ENCODE measurements at regions not wholly inside any gene's neighbourhood (a gene's known extent, or its start where the extent isn't known, plus 50 kb on each side); places are given as distances from the start of the nearest gene placed in this dataset.
A peak's percentile ranks its signal among the peaks of the same experiment; 100 is the strongest.

DNA sequence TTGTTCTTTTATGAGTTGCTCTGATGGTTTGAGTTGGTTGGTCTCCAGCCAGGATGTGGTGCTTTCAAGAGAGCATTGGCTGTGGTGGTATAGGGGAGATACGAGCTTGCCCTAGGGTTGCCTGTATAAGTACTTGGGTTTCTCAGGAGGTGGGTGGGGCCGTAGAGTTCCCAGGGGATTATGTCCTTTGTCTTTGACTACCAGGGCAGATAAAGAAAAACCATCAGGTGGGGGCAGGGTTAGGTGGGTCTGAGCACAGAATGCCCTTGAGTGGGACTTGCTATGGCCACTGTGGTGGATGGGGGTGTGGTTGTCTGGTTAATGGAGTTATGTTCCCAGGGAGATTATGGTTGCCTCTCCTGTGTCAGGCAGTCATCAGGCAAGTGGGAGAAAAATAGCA is 247.9 kb upstream of the HAND2 start:
- Mint-ChIP-seq H3K27me3 (ENCODE audit: low read depth in 2 of 2) (no peaks in the 10 kb centered on the region), H3K4me3 (no peak overlapping the region), H3K27ac (no peak overlapping the region), H3K36me3 (peaks cover 8% of the 10 kb centered on the region), H3K9me3 (peaks cover 15 to 24% of the 10 kb centered on the region in 2 donors), H3K4me1 (no peaks in the 10 kb centered on the region)
- DNase-seq (no peak), ATAC-seq (peak in 1 of 3 donors; percentile 21)
- no peaks in the 10 kb centered on the region for H3K36me3 ChIP-seq (ENCODE audit: control insufficient read depth, insufficient read depth, low read length)
- intact Hi-C loops (cut with micrococcal nuclease): no loop called here
- no peaks in the 10 kb centered on the region for H3K27me3 ChIP-seq (ENCODE audit: control insufficient read depth, insufficient read depth, low read length)
- WGBS (ENCODE audit: insufficient coverage): 92% methylated on average over 2 of the region's 2 CpGs
- peaks cover 9% of the 10 kb centered on the region for H3K9me3 ChIP-seq (ENCODE audit: control insufficient read depth, insufficient read depth, low read length)
- no peak overlapping the region for H3K27ac ChIP-seq (ENCODE audit: low read length)
- H3K4me3 ChIP-seq (ENCODE audit: low read length): no peak overlapping the region
- TF ChIP-seq, protein P1, sequence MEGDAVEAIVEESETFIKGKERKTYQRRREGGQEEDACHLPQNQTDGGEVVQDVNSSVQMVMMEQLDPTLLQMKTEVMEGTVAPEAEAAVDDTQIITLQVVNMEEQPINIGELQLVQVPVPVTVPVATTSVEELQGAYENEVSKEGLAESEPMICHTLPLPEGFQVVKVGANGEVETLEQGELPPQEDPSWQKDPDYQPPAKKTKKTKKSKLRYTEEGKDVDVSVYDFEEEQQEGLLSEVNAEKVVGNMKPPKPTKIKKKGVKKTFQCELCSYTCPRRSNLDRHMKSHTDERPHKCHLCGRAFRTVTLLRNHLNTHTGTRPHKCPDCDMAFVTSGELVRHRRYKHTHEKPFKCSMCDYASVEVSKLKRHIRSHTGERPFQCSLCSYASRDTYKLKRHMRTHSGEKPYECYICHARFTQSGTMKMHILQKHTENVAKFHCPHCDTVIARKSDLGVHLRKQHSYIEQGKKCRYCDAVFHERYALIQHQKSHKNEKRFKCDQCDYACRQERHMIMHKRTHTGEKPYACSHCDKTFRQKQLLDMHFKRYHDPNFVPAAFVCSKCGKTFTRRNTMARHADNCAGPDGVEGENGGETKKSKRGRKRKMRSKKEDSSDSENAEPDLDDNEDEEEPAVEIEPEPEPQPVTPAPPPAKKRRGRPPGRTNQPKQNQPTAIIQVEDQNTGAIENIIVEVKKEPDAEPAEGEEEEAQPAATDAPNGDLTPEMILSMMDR (IDR thresholded peaks at IDR 0.05): no peak
- no peaks in the 10 kb centered on the region for H3K4me1 ChIP-seq (ENCODE audit: control insufficient read depth, insufficient read depth, low read length)

DNA sequence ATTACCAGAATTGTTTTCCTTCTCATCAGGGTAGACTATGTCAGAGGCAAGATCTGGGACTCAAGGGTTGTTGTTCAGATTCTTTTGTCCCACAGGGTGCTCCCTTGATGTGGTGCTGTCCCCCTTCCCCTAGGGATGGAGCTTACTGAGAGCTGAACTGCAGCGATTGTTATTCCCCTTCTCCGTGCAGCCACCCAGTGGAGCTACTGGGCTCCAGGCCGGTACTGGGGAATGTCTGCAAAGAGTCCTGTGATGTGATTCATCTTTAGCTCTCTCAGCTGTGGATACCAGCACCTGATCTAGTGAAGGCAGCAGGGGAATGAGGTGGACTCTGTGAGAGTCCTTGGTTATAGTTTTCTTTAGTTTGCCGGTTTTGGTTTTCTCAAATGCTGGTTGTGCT is 247.4 kb upstream of the HAND2 start:
- Mint-ChIP-seq H3K4me3 (no peak overlapping the region), H3K9me3 (peaks cover 15 to 24% of the 10 kb centered on the region in 2 donors), H3K36me3 (peaks cover 8% of the 10 kb centered on the region), H3K4me1 (no peaks in the 10 kb centered on the region), H3K27me3 (ENCODE audit: low read depth in 2 of 2) (no peaks in the 10 kb centered on the region), H3K27ac (no peak overlapping the region)
- TF ChIP-seq, protein P1 (IDR thresholded peaks at IDR 0.05): no peak
- Histone ChIP-seq H3K36me3 (ENCODE audit: control insufficient read depth, insufficient read depth, low read length) (no peaks in the 10 kb centered on the region), H3K27me3 (ENCODE audit: control insufficient read depth, insufficient read depth, low read length) (no peaks in the 10 kb centered on the region), H3K9me3 (ENCODE audit: control insufficient read depth, insufficient read depth, low read length) (peaks cover 9% of the 10 kb centered on the region), H3K4me3 (ENCODE audit: low read length) (no peak overlapping the region), H3K27ac (ENCODE audit: low read length) (no peak overlapping the region), H3K4me1 (ENCODE audit: control insufficient read depth, insufficient read depth, low read length) (no peaks in the 10 kb centered on the region)
- ATAC-seq: no peak
- no peak for DNase-seq
- WGBS (ENCODE audit: insufficient coverage): 92% methylated on average over 4 of the region's 4 CpGs
- intact Hi-C loops (cut with micrococcal nuclease): no loop called here

DNA sequence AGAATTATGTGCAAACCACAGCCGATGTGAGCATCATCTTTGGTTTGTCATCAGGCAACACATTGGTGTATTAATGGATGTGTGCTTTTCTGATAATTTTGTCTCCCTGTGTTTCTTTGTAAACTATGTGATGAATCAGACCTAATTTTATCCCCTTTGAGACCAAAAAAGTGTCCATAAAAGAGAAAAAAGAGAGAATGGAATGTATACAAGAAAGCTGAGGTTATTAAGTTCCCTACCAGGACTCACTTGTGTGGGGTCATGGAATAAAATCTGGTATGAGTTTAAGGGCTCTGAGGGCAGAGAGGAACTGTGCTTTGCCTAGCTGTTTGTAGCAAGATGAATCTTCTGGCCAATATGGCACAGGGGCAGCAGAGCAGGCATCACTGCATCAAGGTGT is 239.5 kb upstream of the HAND2 start:
- no peak overlapping the region for H3K27ac Mint-ChIP-seq

DNA sequence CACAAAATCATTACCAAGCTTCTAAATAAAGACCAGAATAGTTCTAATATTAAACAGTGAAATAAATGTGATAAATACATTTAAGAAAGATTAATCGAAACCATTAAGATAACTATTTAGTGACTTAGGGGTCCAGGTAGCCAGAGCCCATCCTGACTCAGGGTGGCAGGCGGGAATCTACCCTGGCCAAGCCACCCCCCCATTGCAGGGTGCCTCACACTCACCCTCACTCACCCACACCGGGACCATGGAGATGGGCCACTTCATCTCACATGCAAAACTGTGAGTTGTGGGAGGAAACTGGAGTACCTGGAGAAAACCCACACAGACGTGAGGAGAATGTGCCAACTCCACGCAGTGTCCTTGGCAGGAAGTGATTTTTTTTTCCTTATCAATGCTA is 237.6 kb upstream of the HAND2 start:
- H3K9me3 ChIP-seq (ENCODE audit: control insufficient read depth, insufficient read depth, low read length): no peaks in the 10 kb centered on the region
- H3K36me3 ChIP-seq (ENCODE audit: control insufficient read depth, insufficient read depth, low read length): no peaks in the 10 kb centered on the region
- no peak overlapping the region for H3K4me3 Mint-ChIP-seq
- no peak overlapping the region for H3K27ac Mint-ChIP-seq
- no peaks in the 10 kb centered on the region for H3K4me1 ChIP-seq (ENCODE audit: control insufficient read depth, insufficient read depth, low read length)
- no peak overlapping the region for H3K27ac ChIP-seq (ENCODE audit: low read length)
- intact Hi-C loops (cut with micrococcal nuclease): no loop called here
- H3K4me1 Mint-ChIP-seq: no peaks in the 10 kb centered on the region
- no peaks in the 10 kb centered on the region for H3K27me3 Mint-ChIP-seq (ENCODE audit: low read depth in 2 of 2)
- H3K9me3 Mint-ChIP-seq: peaks cover 7 to 10% of the 10 kb centered on the region in 2 donors
- WGBS (ENCODE audit: insufficient coverage): 73% methylated on average over 2 of the region's 5 CpGs
- no peaks in the 10 kb centered on the region for H3K36me3 Mint-ChIP-seq
- H3K4me3 ChIP-seq (ENCODE audit: low read length): no peak overlapping the region
- ATAC-seq: no peak
- DNase-seq: no peak
- H3K27me3 ChIP-seq (ENCODE audit: control insufficient read depth, insufficient read depth, low read length): no peaks in the 10 kb centered on the region
- TF ChIP-seq, protein P1 (IDR thresholded peaks at IDR 0.05): no peak

More for the DNA sequence above, 239.5 kb upstream of the HAND2 start:
- no peak overlapping the region for H3K27ac ChIP-seq (ENCODE audit: low read length)
- H3K36me3 Mint-ChIP-seq: no peaks in the 10 kb centered on the region
- no peak overlapping the region for H3K4me3 Mint-ChIP-seq
- DNase-seq (no peak), ATAC-seq (no peak)
- TF ChIP-seq, protein P1 (IDR thresholded peaks at IDR 0.05): no peak
- no peaks in the 10 kb centered on the region for H3K4me1 ChIP-seq (ENCODE audit: control insufficient read depth, insufficient read depth, low read length)
- H3K9me3 ChIP-seq (ENCODE audit: control insufficient read depth, insufficient read depth, low read length): no peaks in the 10 kb centered on the region
- H3K27me3 ChIP-seq (ENCODE audit: control insufficient read depth, insufficient read depth, low read length): no peaks in the 10 kb centered on the region
- no peaks in the 10 kb centered on the region for H3K4me1 Mint-ChIP-seq
- no peaks in the 10 kb centered on the region for H3K36me3 ChIP-seq (ENCODE audit: control insufficient read depth, insufficient read depth, low read length)
- no peak overlapping the region for H3K4me3 ChIP-seq (ENCODE audit: low read length)
- no peaks in the 10 kb centered on the region for H3K27me3 Mint-ChIP-seq (ENCODE audit: low read depth in 2 of 2)
- intact Hi-C loops (cut with micrococcal nuclease): no loop called here
- H3K9me3 Mint-ChIP-seq: peaks cover 10 to 12% of the 10 kb centered on the region in 2 donors
- 100% methylated on average over 1 of the region's 1 CpG for WGBS (ENCODE audit: insufficient coverage)
